D721Med (cell line): ENCODE measurements at regions not wholly inside any gene's neighbourhood (a gene's known extent, or its start where the extent isn't known, plus 50 kb on each side); places are given as distances from the start of the nearest gene placed in this dataset.

Experiments
- DNase-seq: peaks from one replicate; pipeline ENCODE4 v3.0.0; 2011; ENCODE audit warnings: low spot score; ENCODE audit not compliant: insufficient read length
- FAIRE-seq: peaks from 2 replicates; lab custom pipeline; 2011; peaks lifted over from hg19 to GRCh38; lab: Jason Lieb, UNC
- CTCF ChIP-seq: IDR thresholded peaks from 2 replicates; pipeline ENCODE4 v1.5.1; 2012; ENCODE audit warnings: mild to moderate bottlenecking, control low read depth; ENCODE audit not compliant: insufficient read depth; ENCODE audit errors: missing control alignments

- TF ChIP-seq CTCF: no peak
- FAIRE-seq (no peak), DNase-seq (no peak)
Measured at GRCh38 chr14:23785208-23785607, 149.0 kb downstream of the DHRS2 start.

GRCh38 chr14:23787436-23787835 is 151.3 kb downstream of the DHRS2 start:
- DNase-seq: no peak

GRCh38 chr14:23789696-23790095 is 153.5 kb downstream of the DHRS2 start:
- no peak for FAIRE-seq
- no peak for TF ChIP-seq CTCF
- no peak for DNase-seq

More at GRCh38 chr14:23787436-23787835, 151.3 kb downstream of the DHRS2 start:
- FAIRE-seq: no peak
- TF ChIP-seq CTCF: no peak

GRCh38 chr14:23793532-23793931 is 157.4 kb downstream of the DHRS2 start:
- FAIRE-seq (no peak), DNase-seq (no peak)
- TF ChIP-seq CTCF: no peak

GRCh38 chr14:23800811-23801210 is 152.8 kb upstream of the DHRS4 start:
- no peak for TF ChIP-seq CTCF
- FAIRE-seq: no peak
- DNase-seq: no peak

GRCh38 chr14:23801766-23802165 is 151.8 kb upstream of the DHRS4 start:
- TF ChIP-seq CTCF: no peak
- no peak for FAIRE-seq
- no peak for DNase-seq

- no peak for DNase-seq
- FAIRE-seq: no peak
- no peak for TF ChIP-seq CTCF
Measured at GRCh38 chr14:23804817-23805216, 148.8 kb upstream of the DHRS4 start.
